GM21825 (cell line): ENCODE measurements at regions not wholly inside any gene's neighbourhood (a gene's known extent, or its start where the extent isn't known, plus 50 kb on each side); places are given as distances from the start of the nearest gene placed in this dataset.

Experiments used
- ATAC-seq: cut with Tn5 transposase; IDR thresholded peaks from one replicate; pipeline ENCODE4 v1.9.1; 2021; ENCODE audit warnings: mild to moderate bottlenecking, moderate library complexity; ENCODE audit not compliant: unreplicated experiment

DNA sequence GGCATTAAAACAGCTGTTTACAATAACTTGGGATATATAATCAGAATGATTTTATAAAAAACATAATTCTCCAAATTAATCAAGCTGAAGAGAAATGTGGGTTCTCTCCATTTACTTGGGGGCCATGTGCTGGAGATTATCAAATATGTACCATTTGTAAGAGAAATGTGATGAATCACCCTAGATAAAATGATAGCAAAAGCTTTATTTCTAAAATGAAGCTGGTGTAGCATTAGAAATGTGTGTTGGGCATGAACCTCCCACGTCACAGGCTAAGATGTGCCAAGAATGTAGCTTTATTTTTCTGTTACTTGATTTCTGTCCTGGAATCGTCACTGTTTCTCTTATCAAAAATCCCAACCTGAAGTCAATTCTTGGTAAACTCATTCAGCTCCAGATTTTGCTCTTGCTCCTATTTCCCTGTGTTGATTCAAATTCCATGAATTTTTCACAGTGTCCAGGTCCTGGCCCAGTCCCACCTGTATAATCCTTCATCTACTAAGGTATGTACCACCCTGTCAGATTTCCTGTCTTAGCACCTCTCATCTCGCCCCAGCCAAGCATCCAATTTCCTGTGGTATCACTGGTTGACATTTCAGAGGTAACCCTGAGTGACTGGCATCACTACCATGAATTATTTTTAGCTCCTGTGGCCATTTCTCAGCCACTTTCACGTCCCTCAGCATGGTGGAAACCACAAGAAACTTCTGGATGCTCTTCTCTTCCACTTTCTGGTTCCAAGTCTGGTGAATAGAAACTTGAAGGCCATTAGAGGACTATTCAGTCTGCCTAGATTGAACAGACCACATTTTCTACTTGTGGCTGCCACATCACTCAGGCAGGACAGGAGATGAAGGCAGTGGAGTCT lies 103.6 kb upstream of the FLRT2 start:
- ATAC-seq: no peak

DNA sequence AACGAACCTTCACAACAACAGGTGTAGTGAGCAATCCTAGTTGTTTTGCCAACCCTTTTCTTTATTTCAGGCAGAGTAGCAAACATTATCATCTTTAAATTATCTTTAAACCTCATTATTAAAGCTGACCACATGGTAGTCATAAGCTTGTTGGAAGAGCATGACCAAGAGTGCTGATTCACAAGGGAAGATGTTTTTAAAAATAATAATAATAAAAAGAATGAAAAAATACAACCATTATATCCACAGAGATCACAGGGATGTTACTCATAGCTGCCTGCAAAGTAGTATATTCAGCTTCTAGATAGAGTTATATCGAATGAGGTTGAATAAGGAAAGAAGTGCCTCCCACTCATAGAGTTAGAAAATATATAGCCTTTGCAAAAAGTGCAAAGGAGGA lies 101.0 kb upstream of the FLRT2 start:
- ATAC-seq: no peak

- no peak for ATAC-seq
Observed at GRCh38 chr14:85437148-85437547, 92.8 kb upstream of the FLRT2 start.

- ATAC-seq: no peak
Observed at GRCh38 chr14:85438001-85438400, 91.9 kb upstream of the FLRT2 start.

DNA sequence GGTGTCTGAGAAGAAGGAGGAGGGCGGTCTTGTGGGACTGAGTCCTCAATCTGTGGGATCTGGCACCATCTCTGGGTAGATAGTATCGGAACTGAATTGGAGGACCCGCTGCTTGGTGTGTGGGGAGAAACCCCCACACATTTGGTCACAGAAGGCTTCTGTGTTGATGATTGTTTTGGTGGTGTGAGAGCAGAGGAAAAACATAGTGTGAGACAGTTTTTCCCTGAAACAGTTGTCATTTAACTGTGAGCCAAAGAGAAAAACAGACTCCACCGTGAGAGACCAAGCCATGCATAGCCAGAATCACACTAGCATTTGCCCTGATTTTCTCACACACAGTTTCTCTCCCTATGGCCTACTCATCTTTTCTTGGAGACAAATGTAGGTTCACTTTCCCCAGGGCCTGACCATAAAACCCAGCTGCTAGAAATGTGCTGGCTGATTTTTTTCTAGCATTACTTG lies 91.4 kb upstream of the FLRT2 start:
- ATAC-seq: no peak

GRCh38 chr14:85439696-85440328 lies 90.1 kb upstream of the FLRT2 start:
- no peak for ATAC-seq

GRCh38 chr14:85441909-85442643 lies 87.9 kb upstream of the FLRT2 start:
- no peak for ATAC-seq

- ATAC-seq: no peak
Observed at GRCh38 chr14:85442996-85443395, 86.9 kb upstream of the FLRT2 start.

DNA sequence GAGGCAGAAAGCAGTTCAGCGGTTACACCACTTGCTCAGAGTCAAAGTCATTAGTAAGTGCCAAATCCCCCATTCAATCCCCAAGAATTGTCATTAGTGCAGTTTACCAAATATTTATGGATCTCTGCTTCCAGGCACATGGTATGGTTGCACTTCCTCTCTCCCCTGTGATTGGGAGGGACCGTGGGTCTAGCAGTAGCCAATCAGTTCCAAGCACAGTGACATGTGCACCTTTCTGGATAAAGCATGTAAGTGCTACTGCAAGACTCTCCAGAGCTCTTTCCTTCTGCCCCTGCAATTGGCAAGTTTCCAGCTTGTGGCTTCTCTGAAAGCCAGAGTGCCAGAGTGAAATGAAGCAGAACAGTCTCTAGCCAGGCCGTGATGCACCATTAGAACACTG lies 85.3 kb upstream of the FLRT2 start:
- ATAC-seq: no peak

DNA sequence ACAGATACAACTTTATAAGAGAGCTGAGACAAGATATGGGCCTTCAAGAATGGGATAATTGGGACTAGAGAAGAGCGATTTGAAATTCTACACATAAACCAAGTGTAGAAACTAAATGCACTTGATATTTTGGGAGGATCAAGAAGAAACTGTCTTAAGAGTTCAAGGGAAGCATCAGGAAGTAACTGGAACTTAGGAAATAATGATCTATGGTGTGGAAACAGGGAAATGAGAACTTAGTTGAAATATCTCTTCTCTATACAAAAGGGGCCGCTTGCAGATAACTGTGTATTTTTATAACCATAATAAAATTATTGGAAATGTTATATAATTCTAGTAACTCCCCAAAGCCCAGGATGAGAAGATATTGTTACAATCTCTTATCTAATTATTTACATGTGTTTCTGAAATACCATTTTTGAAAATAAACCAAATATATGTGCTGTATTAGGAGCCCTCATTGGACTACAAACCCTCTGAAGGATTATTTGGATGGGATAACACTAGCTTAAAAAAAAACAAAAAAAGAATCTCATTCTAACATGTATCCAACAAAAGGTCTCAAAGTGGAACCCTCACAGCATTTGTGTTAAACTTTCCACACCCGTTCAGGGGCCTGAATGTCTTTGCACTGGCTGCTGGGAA lies 84.7 kb upstream of the FLRT2 start:
- ATAC-seq: no peak

- ATAC-seq: no peak
Observed at GRCh38 chr14:85447883-85448282, 82.1 kb upstream of the FLRT2 start.

DNA sequence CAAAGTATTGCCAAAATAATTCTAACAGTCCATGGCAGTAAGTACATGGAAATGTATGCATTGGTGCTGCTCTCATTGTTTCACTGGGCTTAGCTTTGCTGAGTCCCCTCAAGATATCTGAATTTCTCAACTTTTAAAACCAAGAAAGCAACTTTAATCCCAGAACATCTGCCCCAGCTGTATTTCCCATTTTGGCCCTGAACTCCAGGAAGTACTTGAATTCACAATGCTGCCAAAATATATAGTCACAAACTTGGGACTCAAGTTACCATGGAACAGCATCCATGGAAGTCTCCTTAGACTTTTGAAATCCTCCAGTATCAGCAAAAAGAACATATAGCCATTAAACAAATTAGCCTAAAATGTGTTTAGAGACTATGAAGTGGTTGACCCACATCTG lies 78.5 kb upstream of the FLRT2 start:
- no peak for ATAC-seq

GRCh38 chr14:85453401-85454225 lies 76.3 kb upstream of the FLRT2 start:
- no peak for ATAC-seq

- no peak for ATAC-seq
Observed at GRCh38 chr14:85454226-85454813, 75.6 kb upstream of the FLRT2 start.

DNA sequence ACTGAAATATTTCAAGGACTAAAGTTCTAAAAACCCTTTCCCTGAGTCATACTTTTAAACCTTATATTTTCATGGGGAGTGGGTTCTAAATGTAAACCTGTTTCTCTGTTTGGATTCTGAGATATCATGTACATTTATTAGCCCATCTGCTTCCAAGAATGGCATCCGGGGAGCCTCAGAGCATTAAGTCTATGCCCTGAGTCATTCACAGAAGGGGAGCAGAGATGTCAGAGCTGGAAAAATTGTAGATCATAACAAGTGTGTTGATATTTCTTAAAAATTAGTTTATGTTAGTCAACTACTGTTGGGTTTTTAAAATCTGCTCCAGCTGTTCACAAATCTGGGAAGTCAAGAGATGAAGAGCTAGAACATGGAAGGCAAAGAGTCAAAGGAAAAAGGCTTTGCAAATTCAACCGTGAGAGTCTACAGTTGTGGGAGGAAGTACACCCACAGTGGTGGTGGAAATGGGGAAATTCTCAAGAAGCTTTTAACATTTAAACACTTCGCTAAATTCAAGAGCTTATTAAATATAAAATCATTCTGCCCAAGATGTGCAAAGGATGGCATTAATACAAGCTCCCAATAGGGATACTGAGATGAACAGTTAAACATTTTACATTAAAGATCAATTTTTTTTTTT lies 70.5 kb upstream of the FLRT2 start:
- ATAC-seq: no peak

GRCh38 chr14:85461432-85462133 lies 68.4 kb upstream of the FLRT2 start:
- ATAC-seq: no peak

GRCh38 chr14:85463512-85463911 lies 66.4 kb upstream of the FLRT2 start:
- ATAC-seq: no peak

GRCh38 chr14:85464135-85464895 lies 65.6 kb upstream of the FLRT2 start:
- no peak for ATAC-seq
